HEK293 (cell line): ENCODE measurements at regions not wholly inside any gene's neighbourhood (a gene's known extent, or its start where the extent isn't known, plus 50 kb on each side); places are given as distances from the start of the nearest gene placed in this dataset.

Experiments used
- BCL11B ChIP-seq: fragments of 450-650 bp; formaldehyde crosslinking; IDR thresholded peaks from 2 replicates; pipeline ENCODE4 v1.5.1; 2016; ENCODE audit warnings: low read depth, missing biosample characterization, missing genetic modification characterization
- REPIN1 ChIP-seq: fragments of 450-650 bp; formaldehyde crosslinking; IDR thresholded peaks from 2 replicates; pipeline ENCODE4 v1.5.1; 2017; ENCODE audit warnings: missing biosample characterization, missing genetic modification characterization, low read depth
- SP3 ChIP-seq: fragments of 450-650 bp; formaldehyde crosslinking; IDR thresholded peaks from 2 replicates; pipeline ENCODE4 v1.5.1; 2016; ENCODE audit warnings: missing biosample characterization, missing genetic modification characterization
- TRIM28 ChIP-seq: IDR thresholded peaks from 2 replicates; pipeline ENCODE4 v1.6.1; 2011; ENCODE audit warnings: low read length, control low read depth, borderline replicate concordance
- YY1 ChIP-seq: fragments of 450-650 bp; formaldehyde crosslinking; IDR thresholded peaks from 2 replicates; pipeline ENCODE4 v1.5.1; 2018; ENCODE audit warnings: missing biosample characterization, missing genetic modification characterization
- ZFHX2 ChIP-seq: fragments of 450-650 bp; formaldehyde crosslinking; conservative IDR thresholded peaks from 2 replicates; pipeline ENCODE4 v1.5.1; 2016; ENCODE audit warnings: missing biosample characterization, missing genetic modification characterization
- ZFP37 ChIP-seq: fragments of 450-650 bp; formaldehyde crosslinking; IDR thresholded peaks from 2 replicates; pipeline ENCODE4 v1.5.1; 2016; ENCODE audit warnings: missing biosample characterization, missing genetic modification characterization
- ZNF148 ChIP-seq: fragments of 450-650 bp; formaldehyde crosslinking; IDR thresholded peaks from 2 replicates; pipeline ENCODE4 v1.5.0; 2017; ENCODE audit warnings: missing biosample characterization, missing genetic modification characterization, borderline replicate concordance
- ZNF157 ChIP-seq: fragments of 450-650 bp; formaldehyde crosslinking; IDR thresholded peaks from 2 replicates; pipeline ENCODE4 v1.5.1; 2016; ENCODE audit warnings: missing biosample characterization, missing genetic modification characterization
- ZNF174 ChIP-seq: fragments of 450-650 bp; formaldehyde crosslinking; IDR thresholded peaks from 2 replicates; pipeline ENCODE4 v1.5.0; 2017; ENCODE audit warnings: missing biosample characterization, mild to moderate bottlenecking, missing genetic modification characterization
- ZNF175 ChIP-seq: fragments of 450-650 bp; formaldehyde crosslinking; IDR thresholded peaks from 2 replicates; pipeline ENCODE4 v1.5.1; 2016; ENCODE audit warnings: missing biosample characterization, missing genetic modification characterization
- ZNF19 ChIP-seq: fragments of 450-650 bp; formaldehyde crosslinking; IDR thresholded peaks from 2 replicates; pipeline ENCODE4; 2016; ENCODE audit warnings: missing biosample characterization, missing genetic modification characterization, low read depth
- ZNF248 ChIP-seq: fragments of 450-650 bp; formaldehyde crosslinking; IDR thresholded peaks from 2 replicates; pipeline ENCODE4 v1.5.1; 2017; ENCODE audit warnings: missing biosample characterization, missing genetic modification characterization
- ZNF292 ChIP-seq: fragments of 450-650 bp; formaldehyde crosslinking; IDR thresholded peaks from 2 replicates; pipeline ENCODE4 v1.5.1; 2016; ENCODE audit warnings: low read depth, missing biosample characterization, missing genetic modification characterization, borderline replicate concordance
- ZNF341 ChIP-seq: fragments of 450-650 bp; formaldehyde crosslinking; IDR thresholded peaks from 2 replicates; pipeline ENCODE4; 2016; ENCODE audit warnings: low read depth, missing biosample characterization, missing genetic modification characterization
- ZNF433 ChIP-seq: fragments of 450-650 bp; formaldehyde crosslinking; IDR thresholded peaks from 2 replicates; pipeline ENCODE4 v1.5.1; 2016; ENCODE audit warnings: missing biosample characterization, missing genetic modification characterization, low read depth
- ZNF530 ChIP-seq: fragments of 450-650 bp; formaldehyde crosslinking; IDR thresholded peaks from 2 replicates; pipeline ENCODE4 v1.5.1; 2016; ENCODE audit warnings: low read depth, missing biosample characterization, missing genetic modification characterization
- ZNF560 ChIP-seq: fragments of 450-650 bp; formaldehyde crosslinking; IDR thresholded peaks from 2 replicates; pipeline ENCODE4 v1.5.1; 2017; ENCODE audit warnings: missing biosample characterization, missing genetic modification characterization, borderline replicate concordance
- ZNF596 ChIP-seq: fragments of 450-650 bp; IDR thresholded peaks from 2 replicates; pipeline ENCODE4 v1.5.0; 2018; ENCODE audit warnings: missing biosample characterization, mild to moderate bottlenecking, missing genetic modification characterization, moderate library complexity
- ZNF658 ChIP-seq: fragments of 450-650 bp; formaldehyde crosslinking; IDR thresholded peaks from 2 replicates; pipeline ENCODE4; 2016; ENCODE audit warnings: missing biosample characterization, missing genetic modification characterization
- ZNF837 ChIP-seq: fragments of 450-650 bp; formaldehyde crosslinking; IDR thresholded peaks from 2 replicates; pipeline ENCODE4 v1.5.1; 2016; ENCODE audit warnings: missing biosample characterization, missing genetic modification characterization
- ZSCAN5A ChIP-seq: fragments of 450-650 bp; formaldehyde crosslinking; IDR thresholded peaks from 2 replicates; pipeline ENCODE4 v1.5.1; 2016; ENCODE audit warnings: missing biosample characterization, missing genetic modification characterization
- TF ChIP-seq, protein P1 (sequence below): fragments of 450-650 bp; formaldehyde crosslinking; IDR thresholded peaks from 2 replicates; pipeline ENCODE4 v1.5.1; 2017; ENCODE audit warnings: missing biosample characterization, missing genetic modification characterization
- TF ChIP-seq, protein P2 (sequence below): fragments of 450-650 bp; formaldehyde crosslinking; IDR thresholded peaks from 2 replicates; pipeline ENCODE4 v1.5.1; 2016; ENCODE audit warnings: missing biosample characterization, missing genetic modification characterization
- TF ChIP-seq, protein P3 (sequence below): fragments of 450-650 bp; formaldehyde crosslinking; IDR thresholded peaks from 2 replicates; pipeline ENCODE4 v1.5.1; 2016; ENCODE audit warnings: missing biosample characterization, missing genetic modification characterization, borderline replicate concordance

DNA sequence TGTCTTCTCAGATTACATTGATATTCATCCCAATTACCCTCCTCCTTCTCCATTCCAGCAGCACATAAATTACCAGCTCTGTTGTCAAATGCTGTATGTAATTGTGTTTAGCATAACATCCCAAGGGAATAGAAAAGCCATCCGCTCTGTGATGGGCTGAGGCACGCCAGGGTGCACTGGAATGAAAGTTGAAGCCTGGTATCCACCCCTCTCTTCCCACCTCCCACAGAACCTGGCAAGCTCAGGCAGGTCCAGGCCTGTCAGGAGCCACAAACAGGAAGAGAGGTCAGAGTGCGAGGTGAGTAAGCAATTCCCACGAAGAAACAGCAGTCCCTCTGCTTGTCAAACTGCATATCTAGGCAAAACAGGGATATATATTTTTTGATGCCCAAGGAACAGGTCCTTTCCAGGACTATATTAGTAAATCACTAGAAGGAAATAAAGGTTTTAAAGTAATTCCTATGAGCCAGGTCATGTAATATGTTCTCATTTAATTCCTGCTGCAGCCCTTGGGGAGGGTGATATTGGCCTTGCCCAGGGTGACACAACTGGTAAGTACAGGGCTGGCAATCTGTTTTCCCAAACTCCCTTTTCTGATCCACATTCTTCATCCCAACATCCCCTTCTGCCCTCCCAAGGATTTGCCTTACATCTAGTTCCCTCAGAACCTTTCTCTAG, 155.6 kb upstream of the GHITM start (continued):
- TF ChIP-seq ZNF248 (tag by site-specific recombination) = no peak
- TF ChIP-seq ZFP37 (tag by site-specific recombination) = 0 out of 2 replicates have a peak, but pooled peaks have one; percentile 38
- no peak for TF ChIP-seq ZNF530 (tag by site-specific recombination)
- TF ChIP-seq ZNF175 = no peak
- no peak for TF ChIP-seq ZNF292
- TF ChIP-seq ZNF433 (tag by site-specific recombination) = no peak
- TF ChIP-seq YY1 (tag by site-specific recombination) = no peak
- TF ChIP-seq ZSCAN5A (tag by site-specific recombination) = no peak
- no peak for TF ChIP-seq ZNF157
- TF ChIP-seq, protein P1, sequence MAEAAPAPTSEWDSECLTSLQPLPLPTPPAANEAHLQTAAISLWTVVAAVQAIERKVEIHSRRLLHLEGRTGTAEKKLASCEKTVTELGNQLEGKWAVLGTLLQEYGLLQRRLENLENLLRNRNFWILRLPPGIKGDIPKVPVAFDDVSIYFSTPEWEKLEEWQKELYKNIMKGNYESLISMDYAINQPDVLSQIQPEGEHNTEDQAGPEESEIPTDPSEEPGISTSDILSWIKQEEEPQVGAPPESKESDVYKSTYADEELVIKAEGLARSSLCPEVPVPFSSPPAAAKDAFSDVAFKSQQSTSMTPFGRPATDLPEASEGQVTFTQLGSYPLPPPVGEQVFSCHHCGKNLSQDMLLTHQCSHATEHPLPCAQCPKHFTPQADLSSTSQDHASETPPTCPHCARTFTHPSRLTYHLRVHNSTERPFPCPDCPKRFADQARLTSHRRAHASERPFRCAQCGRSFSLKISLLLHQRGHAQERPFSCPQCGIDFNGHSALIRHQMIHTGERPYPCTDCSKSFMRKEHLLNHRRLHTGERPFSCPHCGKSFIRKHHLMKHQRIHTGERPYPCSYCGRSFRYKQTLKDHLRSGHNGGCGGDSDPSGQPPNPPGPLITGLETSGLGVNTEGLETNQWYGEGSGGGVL (tag by site-specific recombination) = peak; percentile 26; the same call in 1 of the 2 replicates
- no peak for TF ChIP-seq ZNF596 (tag by site-specific recombination)
- TF ChIP-seq ZNF837 (tag by site-specific recombination) = no peak
- TF ChIP-seq, protein P2, sequence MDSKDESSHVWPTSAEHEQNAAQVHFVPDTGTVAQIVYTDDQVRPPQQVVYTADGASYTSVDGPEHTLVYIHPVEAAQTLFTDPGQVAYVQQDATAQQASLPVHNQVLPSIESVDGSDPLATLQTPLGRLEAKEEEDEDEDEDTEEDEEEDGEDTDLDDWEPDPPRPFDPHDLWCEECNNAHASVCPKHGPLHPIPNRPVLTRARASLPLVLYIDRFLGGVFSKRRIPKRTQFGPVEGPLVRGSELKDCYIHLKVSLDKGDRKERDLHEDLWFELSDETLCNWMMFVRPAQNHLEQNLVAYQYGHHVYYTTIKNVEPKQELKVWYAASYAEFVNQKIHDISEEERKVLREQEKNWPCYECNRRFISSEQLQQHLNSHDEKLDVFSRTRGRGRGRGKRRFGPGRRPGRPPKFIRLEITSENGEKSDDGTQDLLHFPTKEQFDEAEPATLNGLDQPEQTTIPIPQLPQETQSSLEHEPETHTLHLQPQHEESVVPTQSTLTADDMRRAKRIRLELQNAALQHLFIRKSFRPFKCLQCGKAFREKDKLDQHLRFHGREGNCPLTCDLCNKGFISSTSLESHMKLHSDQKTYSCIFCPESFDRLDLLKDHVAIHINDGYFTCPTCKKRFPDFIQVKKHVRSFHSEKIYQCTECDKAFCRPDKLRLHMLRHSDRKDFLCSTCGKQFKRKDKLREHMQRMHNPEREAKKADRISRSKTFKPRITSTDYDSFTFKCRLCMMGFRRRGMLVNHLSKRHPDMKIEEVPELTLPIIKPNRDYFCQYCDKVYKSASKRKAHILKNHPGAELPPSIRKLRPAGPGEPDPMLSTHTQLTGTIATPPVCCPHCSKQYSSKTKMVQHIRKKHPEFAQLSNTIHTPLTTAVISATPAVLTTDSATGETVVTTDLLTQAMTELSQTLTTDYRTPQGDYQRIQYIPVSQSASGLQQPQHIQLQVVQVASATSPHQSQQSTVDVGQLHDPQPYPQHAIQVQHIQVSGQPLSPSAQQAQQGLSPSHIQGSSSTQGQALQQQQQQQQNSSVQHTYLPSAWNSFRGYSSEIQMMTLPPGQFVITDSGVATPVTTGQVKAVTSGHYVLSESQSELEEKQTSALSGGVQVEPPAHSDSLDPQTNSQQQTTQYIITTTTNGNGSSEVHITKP (tag by site-specific recombination) = peak; percentile 73
- peak; percentile 53; the same call in 1 of the 2 replicates for TF ChIP-seq ZFHX2 (tag by site-specific recombination)
- no peak for TF ChIP-seq ZNF148 (tag by site-specific recombination)
- TF ChIP-seq ZNF174 = no peak
- no peak; the same call in 1 of the 2 replicates for TF ChIP-seq ZNF341 (tag by site-specific recombination)
- no peak for TF ChIP-seq SP3
- TF ChIP-seq ZNF19 (tag by site-specific recombination) = no peak
- TF ChIP-seq TRIM28 = peak; percentile 96
- TF ChIP-seq REPIN1 (tag by site-specific recombination) = no peak
- no peak for TF ChIP-seq BCL11B
- TF ChIP-seq, protein P3, sequence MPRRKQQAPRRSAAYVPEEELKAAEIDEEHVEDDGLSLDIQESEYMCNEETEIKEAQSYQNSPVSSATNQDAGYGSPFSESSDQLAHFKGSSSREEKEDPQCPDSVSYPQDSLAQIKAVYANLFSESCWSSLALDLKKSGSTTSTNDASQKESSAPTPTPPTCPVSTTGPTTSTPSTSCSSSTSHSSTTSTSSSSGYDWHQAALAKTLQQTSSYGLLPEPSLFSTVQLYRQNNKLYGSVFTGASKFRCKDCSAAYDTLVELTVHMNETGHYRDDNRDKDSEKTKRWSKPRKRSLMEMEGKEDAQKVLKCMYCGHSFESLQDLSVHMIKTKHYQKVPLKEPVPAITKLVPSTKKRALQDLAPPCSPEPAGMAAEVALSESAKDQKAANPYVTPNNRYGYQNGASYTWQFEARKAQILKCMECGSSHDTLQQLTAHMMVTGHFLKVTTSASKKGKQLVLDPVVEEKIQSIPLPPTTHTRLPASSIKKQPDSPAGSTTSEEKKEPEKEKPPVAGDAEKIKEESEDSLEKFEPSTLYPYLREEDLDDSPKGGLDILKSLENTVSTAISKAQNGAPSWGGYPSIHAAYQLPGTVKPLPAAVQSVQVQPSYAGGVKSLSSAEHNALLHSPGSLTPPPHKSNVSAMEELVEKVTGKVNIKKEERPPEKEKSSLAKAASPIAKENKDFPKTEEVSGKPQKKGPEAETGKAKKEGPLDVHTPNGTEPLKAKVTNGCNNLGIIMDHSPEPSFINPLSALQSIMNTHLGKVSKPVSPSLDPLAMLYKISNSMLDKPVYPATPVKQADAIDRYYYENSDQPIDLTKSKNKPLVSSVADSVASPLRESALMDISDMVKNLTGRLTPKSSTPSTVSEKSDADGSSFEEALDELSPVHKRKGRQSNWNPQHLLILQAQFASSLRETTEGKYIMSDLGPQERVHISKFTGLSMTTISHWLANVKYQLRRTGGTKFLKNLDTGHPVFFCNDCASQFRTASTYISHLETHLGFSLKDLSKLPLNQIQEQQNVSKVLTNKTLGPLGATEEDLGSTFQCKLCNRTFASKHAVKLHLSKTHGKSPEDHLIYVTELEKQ (tag by site-specific recombination) = peak; percentile 88
- TF ChIP-seq ZNF560 (tag by site-specific recombination) = no peak
- TF ChIP-seq ZNF658 (tag by site-specific recombination) = no peak
